Peyer's patch (tissue), 4 donors: ENCODE measurements at regions not wholly inside any gene's neighbourhood (a gene's known extent, or its start where the extent isn't known, plus 50 kb on each side); places are given as distances from the start of the nearest gene placed in this dataset.

Source experiments
- DNase-seq, 3 donors: peaks; one replicate each; pipeline ENCODE4 v3.0.0-alpha.2; 2017 to 2019
- H3K27ac ChIP-seq, 4 donors: fragments of 200-600 bp; sonication (generic); one replicate each; pipeline ENCODE4 v1.5.1; 2016 to 2019
- H3K27me3 ChIP-seq, 2 donors: fragments of 200-600 bp; sonication (generic); one replicate each; pipeline ENCODE4 v1.5.1; 2019
- H3K36me3 ChIP-seq, 3 donors: fragments of 200-600 bp; sonication (generic); one replicate each; pipeline ENCODE4 v1.5.1; 2016 to 2019
- H3K4me1 ChIP-seq, 4 donors: fragments of 200-600 bp; sonication (generic); one replicate each; pipeline ENCODE4 v1.5.1; 2016 to 2019
- H3K4me3 ChIP-seq, 4 donors: fragments of 200-600 bp; sonication (generic); 1 replicate in 3 of 4; 2 replicates in 1 of 4; pipeline ENCODE4 v1.5.1; 2016 to 2019; ENCODE audit warnings: mild to moderate bottlenecking in 1 of 4
- H3K9me3 ChIP-seq, 4 donors: fragments of 200-600 bp; sonication (generic); one replicate each; pipeline ENCODE4 v1.5.1; 2016 to 2019; ENCODE audit warnings: mild to moderate bottlenecking in 1 of 4
- POLR2A ChIP-seq, 2 donors: fragments of 450-650 bp; IDR thresholded peaks; one replicate each; pipeline ENCODE4 v1.5.1; 2017; ENCODE audit warnings: antibody characterized with exemption in 2 of 2, mild to moderate bottlenecking in 2 of 2, moderate library complexity in 2 of 2
- TF ChIP-seq, protein P1 (sequence below), 6 experiments: fragments of 450-650 bp in 4 of 6; fragments of 200-600 bp in 2 of 6; sonication (generic) in 1 of 6; IDR thresholded peaks; one replicate each; pipeline ENCODE4 v1.5.1; 2017 to 2019; ENCODE audit warnings: antibody characterized with exemption in 6 of 6, mild to moderate bottlenecking in 3 of 6, moderate library complexity in 1 of 6

DNA sequence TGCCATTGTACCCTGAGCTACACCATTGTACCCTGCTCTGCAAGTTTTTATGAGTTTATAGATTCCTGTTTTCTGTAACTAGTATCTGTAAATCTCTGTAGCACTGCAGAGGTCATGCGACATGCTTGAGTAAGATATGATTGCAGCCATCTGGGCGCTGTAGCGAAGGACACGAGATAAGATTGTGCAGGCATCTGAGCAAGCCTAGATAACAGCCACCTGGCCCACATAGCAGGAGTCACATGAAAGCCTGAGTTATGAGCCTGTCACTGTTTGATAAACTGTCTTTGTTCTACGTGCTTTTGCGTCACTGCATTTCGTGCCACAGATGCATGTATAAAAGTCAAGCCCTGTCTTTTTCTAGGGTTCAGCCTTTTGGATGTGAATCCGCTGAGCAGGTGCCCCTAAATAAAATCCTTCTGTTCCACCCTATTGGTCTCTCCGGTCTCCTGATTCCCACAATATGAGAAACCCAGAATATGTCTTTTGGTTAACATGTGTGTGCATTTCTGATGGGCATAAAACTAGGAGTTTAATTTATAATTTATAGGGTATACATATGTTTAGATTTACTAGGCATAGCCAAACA lies 327.6 kb upstream of the MAOA start:
- TF ChIP-seq, protein P1, sequence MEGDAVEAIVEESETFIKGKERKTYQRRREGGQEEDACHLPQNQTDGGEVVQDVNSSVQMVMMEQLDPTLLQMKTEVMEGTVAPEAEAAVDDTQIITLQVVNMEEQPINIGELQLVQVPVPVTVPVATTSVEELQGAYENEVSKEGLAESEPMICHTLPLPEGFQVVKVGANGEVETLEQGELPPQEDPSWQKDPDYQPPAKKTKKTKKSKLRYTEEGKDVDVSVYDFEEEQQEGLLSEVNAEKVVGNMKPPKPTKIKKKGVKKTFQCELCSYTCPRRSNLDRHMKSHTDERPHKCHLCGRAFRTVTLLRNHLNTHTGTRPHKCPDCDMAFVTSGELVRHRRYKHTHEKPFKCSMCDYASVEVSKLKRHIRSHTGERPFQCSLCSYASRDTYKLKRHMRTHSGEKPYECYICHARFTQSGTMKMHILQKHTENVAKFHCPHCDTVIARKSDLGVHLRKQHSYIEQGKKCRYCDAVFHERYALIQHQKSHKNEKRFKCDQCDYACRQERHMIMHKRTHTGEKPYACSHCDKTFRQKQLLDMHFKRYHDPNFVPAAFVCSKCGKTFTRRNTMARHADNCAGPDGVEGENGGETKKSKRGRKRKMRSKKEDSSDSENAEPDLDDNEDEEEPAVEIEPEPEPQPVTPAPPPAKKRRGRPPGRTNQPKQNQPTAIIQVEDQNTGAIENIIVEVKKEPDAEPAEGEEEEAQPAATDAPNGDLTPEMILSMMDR (IDR thresholded peaks at IDR 0.05), result no peak
- TF ChIP-seq POLR2A (IDR thresholded peaks at IDR 0.05), result no peak
- Histone ChIP-seq H3K36me3 (no peaks in the 10 kb centered on the region), H3K27me3 (no peaks in the 10 kb centered on the region), H3K4me1 (no peaks in the 10 kb centered on the region), H3K9me3 (no peaks in the 10 kb centered on the region), H3K27ac (peak overlapping the region in 1 of 4 donors; percentile 17), H3K4me3 (no peak overlapping the region)
- DNase-seq, result peak in 1 of 3 donors; percentile 67

DNA sequence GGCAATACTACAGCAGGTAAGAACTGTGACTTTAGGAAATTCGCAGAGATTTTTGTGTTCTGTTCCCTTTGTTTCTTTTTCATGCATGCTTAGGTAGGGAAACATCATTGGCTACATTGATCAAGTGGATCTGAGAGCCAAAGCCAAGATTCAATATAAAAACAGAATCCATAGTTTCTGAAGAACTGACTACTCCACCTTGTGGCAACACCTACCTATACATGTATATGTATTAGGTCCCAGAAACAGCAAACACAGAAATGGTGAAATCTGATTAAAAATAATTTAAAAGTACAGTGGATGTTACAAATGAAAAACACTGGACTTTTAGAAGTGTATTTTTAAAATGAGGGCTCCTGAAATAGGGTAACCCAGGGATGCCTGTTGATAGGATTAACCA lies 322.6 kb upstream of the MAOA start:
- no peak overlapping the region for H3K4me3 ChIP-seq
- DNase-seq, result no peak

DNA sequence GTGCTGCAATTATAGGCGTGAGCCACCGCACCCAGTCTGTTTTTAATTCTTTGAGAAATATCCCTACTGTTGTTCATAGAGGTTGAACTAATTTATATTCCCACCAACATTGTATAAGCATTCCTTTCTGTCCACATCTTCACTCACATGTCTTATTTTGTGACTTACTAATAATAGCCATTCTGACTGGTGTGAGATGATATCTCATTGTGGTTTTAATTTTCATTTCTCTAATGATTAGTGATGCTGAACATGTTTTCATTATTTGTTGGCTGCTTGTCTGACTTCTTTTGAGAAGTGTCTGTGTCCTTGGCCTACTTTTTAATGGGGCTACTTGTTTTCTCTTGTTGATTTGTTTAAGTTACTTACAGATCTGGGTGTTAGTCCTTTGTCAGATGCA lies 310.9 kb upstream of the MAOA start:
- Histone ChIP-seq H3K4me3 (no peak overlapping the region), H3K4me1 (no peaks in the 10 kb centered on the region), H3K9me3 (no peaks in the 10 kb centered on the region), H3K36me3 (no peaks in the 10 kb centered on the region), H3K27ac (no peak overlapping the region), H3K27me3 (no peaks in the 10 kb centered on the region)
- TF ChIP-seq POLR2A (IDR thresholded peaks at IDR 0.05), result no peak
- DNase-seq, result no peak

More for the DNA sequence above, 322.6 kb upstream of the MAOA start:
- H3K27ac ChIP-seq, result no peak overlapping the region
- no peaks in the 10 kb centered on the region for H3K27me3 ChIP-seq
- no peaks in the 10 kb centered on the region for H3K4me1 ChIP-seq
- H3K36me3 ChIP-seq, result no peaks in the 10 kb centered on the region
- no peak for TF ChIP-seq POLR2A (IDR thresholded peaks at IDR 0.05)
- TF ChIP-seq, protein P1 (IDR thresholded peaks at IDR 0.05), result peak in 4 of 6 experiments; percentile 20 to 68 (median 57)
- no peaks in the 10 kb centered on the region for H3K9me3 ChIP-seq

DNA sequence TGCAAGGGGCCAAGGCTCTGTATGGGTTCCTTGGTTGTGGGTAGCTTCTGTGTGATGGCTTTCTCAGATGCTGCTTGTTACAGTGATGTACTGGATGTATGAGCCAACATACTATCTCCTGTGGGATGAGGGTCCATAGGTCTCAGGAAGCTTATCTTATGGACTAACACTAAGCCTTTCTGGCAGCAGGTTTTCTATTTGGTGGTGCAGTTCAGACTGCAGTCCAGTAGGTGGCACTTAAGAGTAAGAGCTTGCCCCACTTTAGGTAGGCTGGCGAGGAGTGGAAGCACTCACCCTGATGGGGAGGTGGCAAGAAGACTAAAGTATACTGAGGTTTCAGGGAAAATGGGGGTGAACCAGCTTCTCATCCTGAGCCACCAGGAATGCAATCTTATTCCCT lies 306.7 kb upstream of the MAOA start:
- Histone ChIP-seq H3K36me3 (no peaks in the 10 kb centered on the region), H3K9me3 (no peaks in the 10 kb centered on the region), H3K27ac (no peak overlapping the region), H3K4me1 (no peaks in the 10 kb centered on the region), H3K4me3 (no peak overlapping the region), H3K27me3 (no peaks in the 10 kb centered on the region)
- TF ChIP-seq, protein P1 (IDR thresholded peaks at IDR 0.05), result peak in 4 of 6 experiments; percentile 33 to 73 (median 64)
- TF ChIP-seq POLR2A (IDR thresholded peaks at IDR 0.05), result no peak
- peak in 1 of 3 donors; percentile 69 for DNase-seq

DNA sequence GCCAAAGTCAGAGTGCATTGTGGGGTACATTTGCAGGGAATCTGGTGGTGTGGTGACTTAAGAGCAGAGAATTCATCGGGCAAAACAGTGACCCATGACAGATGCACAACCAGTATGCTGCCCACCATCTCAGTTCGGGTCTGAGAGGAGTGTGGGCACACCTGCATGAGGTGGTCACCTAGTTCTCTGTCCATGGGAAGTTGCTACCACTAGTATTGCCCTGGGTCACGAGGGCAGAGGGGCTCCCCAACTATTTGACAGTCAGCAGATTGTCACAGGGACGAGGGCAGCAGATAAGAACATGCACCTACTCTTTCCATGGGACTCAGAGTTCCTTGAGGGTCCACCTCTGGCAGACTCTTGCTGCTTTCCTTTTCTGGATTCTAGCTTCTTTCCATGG lies 305.2 kb upstream of the MAOA start:
- Histone ChIP-seq H3K27ac (no peak overlapping the region), H3K27me3 (no peaks in the 10 kb centered on the region), H3K4me3 (no peak overlapping the region), H3K36me3 (no peaks in the 10 kb centered on the region), H3K9me3 (no peaks in the 10 kb centered on the region), H3K4me1 (no peaks in the 10 kb centered on the region)
- no peak for DNase-seq
- TF ChIP-seq POLR2A (IDR thresholded peaks at IDR 0.05), result no peak
- TF ChIP-seq, protein P1 (IDR thresholded peaks at IDR 0.05), result no peak

DNA sequence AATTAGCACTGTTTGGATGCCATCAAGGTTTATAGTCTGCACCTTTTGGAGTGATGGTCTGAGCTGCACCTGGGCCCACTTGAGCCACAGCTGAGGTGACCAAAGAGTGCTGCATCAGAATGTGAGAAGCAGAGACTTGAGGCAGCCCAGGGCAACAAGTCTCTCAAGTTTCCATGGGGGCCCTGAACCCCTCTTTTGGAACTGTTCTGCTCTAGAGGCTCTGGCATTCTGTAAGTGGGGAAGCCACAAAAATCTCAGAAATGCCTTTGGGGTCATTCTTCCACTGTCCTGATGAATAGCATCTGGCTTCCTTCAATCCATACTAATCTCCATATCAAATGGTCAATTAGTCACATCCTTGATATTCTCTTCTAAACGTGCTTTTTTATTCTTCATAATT lies 298.4 kb upstream of the MAOA start:
- Histone ChIP-seq H3K36me3 (no peaks in the 10 kb centered on the region), H3K4me3 (no peak overlapping the region), H3K4me1 (no peaks in the 10 kb centered on the region), H3K9me3 (no peaks in the 10 kb centered on the region), H3K27ac (no peak overlapping the region), H3K27me3 (no peaks in the 10 kb centered on the region)
- TF ChIP-seq, protein P1 (IDR thresholded peaks at IDR 0.05), result no peak
- TF ChIP-seq POLR2A (IDR thresholded peaks at IDR 0.05), result no peak
- DNase-seq, result no peak
